Small intestine (tissue), 7 donors: ENCODE measurements at regions not wholly inside any gene's neighbourhood (a gene's known extent, or its start where the extent isn't known, plus 50 kb on each side); places are given as distances from the start of the nearest gene placed in this dataset.
"Not testable (repeated sequence)": the region's sequence is repeated elsewhere in the genome, so short reads cannot be mapped to it uniquely, and the experiment has no call there.

ENCODE experiments used
- DNase-seq, 2 donors: peaks; one replicate each; pipeline versions ENCODE4 v3.0.0 to v3.0.0-alpha.2; 2013
- FAIRE-seq: peaks from 2 replicates; lab custom pipeline; 2012; peaks lifted over from hg19 to GRCh38; lab: Jason Lieb, UNC
- H3K27ac ChIP-seq, 3 donors: one replicate each; pipeline ENCODE4 v1.5.1; 2013; ENCODE audit warnings: low read length in 2 of 3, mild to moderate bottlenecking in 2 of 3, control low read depth in 1 of 3, inconsistent platforms in 1 of 3, low read depth in 1 of 3, moderate library complexity in 1 of 3
- H3K27me3 ChIP-seq, 3 donors: one replicate each; pipeline ENCODE4 v1.6.1; 2013; ENCODE audit warnings: low read length in 3 of 3, inconsistent platforms in 1 of 3; ENCODE audit not compliant: control insufficient read depth in 3 of 3, insufficient read depth in 3 of 3
- H3K36me3 ChIP-seq, 3 donors: one replicate each; pipeline ENCODE4 v1.6.1; 2013; ENCODE audit warnings: low read length in 3 of 3, inconsistent platforms in 1 of 3, low read depth in 1 of 3, mild to moderate bottlenecking in 1 of 3, moderate library complexity in 1 of 3; ENCODE audit not compliant: control insufficient read depth in 3 of 3, insufficient read depth in 2 of 3
- H3K4me1 ChIP-seq, 3 donors: one replicate each; pipeline ENCODE4 v1.6.1; 2013; ENCODE audit warnings: low read length in 2 of 3, inconsistent platforms in 1 of 3, low read depth in 1 of 3, mild to moderate bottlenecking in 1 of 3, moderate library complexity in 1 of 3; ENCODE audit not compliant: control insufficient read depth in 3 of 3, insufficient read depth in 2 of 3
- H3K4me3 ChIP-seq, 3 donors: one replicate each; pipeline ENCODE4 v1.5.1; 2013; ENCODE audit warnings: low read length in 3 of 3, control low read depth in 1 of 3, inconsistent platforms in 1 of 3, low read depth in 1 of 3, mild to moderate bottlenecking in 1 of 3, moderate library complexity in 1 of 3
- H3K9me3 ChIP-seq, 2 donors: one replicate each; pipeline ENCODE4 v1.6.1; 2013; ENCODE audit warnings: low read depth in 1 of 2, low read length in 1 of 2; ENCODE audit not compliant: control insufficient read depth in 2 of 2, insufficient read depth in 1 of 2
- WGBS, 3 donors: extraction: QIAGEN DNeasy Blood & Tissue Kit; methylation state at CpG; one replicate each; pipeline ENCODE4 v1.1.7; 2013; 5-methylcytosine and 5-hydroxymethylcytosine counted together
- donor health status: healthy with polysubstance abuse.
- donor health status: control.
- donor health status: control.
- donor health status: Bipolar disorder and iron deficiency.
- donor health status: healthy.

DNA sequence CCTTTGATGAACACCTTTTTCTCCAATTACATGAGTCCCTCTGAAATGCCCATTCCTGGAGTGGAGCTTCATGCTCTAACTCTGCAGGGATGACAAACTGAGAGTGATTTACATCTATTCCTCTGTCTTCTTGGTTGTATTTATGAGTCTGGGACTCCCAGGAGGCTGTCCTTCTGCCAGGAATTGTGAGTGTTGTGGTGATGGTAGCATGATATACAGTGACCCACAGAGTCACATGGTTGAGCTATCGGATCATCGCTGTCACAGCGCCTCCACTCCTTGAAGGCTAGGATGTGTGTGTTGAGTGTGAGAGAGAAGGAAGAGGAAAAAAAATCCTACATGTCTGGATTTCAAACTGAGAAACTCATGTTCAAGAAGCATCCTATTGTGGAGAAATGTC lies 163.4 kb upstream of the CACNA1E start:
- H3K4me1 ChIP-seq = no peaks in the 10 kb centered on the region
- H3K27ac ChIP-seq = no peak overlapping the region
- H3K4me3 ChIP-seq = no peak overlapping the region
- FAIRE-seq (no peak), DNase-seq (no peak)
- H3K27me3 ChIP-seq = peaks cover 8 to 60% (median 23%) of the 10 kb centered on the region in 3 donors
- no peaks in the 10 kb centered on the region for H3K9me3 ChIP-seq
- 75 to 84% (median 80%) methylated on average over 3 of the region's 3 CpGs for WGBS, 3 donors
- H3K36me3 ChIP-seq = no peaks in the 10 kb centered on the region

DNA sequence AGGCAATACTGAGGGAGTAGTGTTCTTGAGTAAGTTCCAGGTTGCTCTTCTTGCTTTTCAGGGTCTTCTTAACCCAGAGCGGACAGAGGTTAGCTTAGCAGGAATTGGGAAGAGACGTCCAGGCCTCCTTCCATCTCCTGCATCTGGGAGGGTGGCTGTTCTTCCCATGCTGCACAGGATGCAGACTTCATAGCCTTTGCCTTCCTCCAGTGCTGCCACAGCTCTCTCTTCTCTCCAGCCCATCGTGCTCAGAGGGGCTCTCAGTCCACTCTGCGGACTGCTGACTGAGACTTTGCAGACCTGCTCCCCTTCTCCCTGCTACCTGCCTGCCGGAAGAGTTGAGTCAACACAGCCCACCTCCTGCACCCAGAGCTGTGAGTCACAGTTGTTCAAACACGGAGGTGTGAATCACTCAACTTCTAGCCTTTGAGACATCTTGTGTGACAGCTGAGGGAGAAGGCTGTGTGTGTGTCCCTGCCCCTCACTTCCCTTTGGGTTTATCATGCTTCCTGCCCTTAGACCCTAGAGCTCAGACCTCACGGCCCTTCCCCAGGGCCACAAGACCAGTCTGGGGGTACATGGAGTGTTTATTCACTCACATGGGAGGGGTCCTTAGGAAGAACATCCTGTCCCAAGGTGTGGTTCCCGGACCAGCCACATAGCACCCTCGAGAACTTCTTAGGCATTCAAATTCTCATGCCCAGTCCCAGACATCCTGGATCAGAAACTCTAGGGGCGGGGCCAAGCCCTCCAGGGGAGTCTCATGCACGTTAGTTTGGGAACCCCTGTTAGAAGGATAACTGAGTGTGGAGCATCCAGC lies 158.3 kb upstream of the CACNA1E start:
- FAIRE-seq = no peak
- 51 to 61% (median 56%) methylated on average over 11 of the region's 11 CpGs for WGBS, 3 donors

DNA sequence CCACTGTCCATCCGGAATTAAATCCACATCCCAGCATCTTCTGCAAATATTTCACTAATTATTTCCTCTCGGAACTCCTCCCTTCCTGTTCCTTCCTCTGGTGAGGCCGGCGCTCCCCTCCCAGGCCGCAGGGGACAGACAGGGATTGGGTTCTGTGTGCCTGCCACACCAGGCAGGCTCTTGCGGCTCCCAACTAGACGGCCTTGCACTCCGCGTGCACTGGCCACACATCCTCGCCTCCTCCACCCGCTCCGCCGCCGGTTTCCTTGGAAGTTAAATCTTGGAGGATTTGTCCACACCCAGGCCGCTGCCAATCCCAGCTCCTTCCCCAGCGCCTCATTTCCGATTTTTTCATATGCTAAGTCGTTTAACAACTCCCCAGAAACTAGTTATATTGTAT lies 157.6 kb upstream of the CACNA1E start:
- not testable (repeated sequence) for H3K9me3 ChIP-seq, H3K4me1 ChIP-seq, H3K36me3 ChIP-seq, DNase-seq, H3K4me3 ChIP-seq, FAIRE-seq, H3K27ac ChIP-seq
- peaks cover 0 to 11% (median 0%) of the 10 kb centered on the region in 3 donors for H3K27me3 ChIP-seq
- 75 to 84% (median 83%) methylated on average over 18 of the region's 18 CpGs for WGBS, 3 donors

More for the DNA sequence above, 158.3 kb upstream of the CACNA1E start:
- no peak overlapping the region for H3K27ac ChIP-seq
- H3K4me1 ChIP-seq = no peaks in the 10 kb centered on the region
- H3K36me3 ChIP-seq = no peaks in the 10 kb centered on the region
- DNase-seq = no peak
- H3K9me3 ChIP-seq = no peaks in the 10 kb centered on the region
- peaks cover 0 to 16% (median under 1%) of the 10 kb centered on the region in 3 donors for H3K27me3 ChIP-seq
- H3K4me3 ChIP-seq = no peak overlapping the region

DNA sequence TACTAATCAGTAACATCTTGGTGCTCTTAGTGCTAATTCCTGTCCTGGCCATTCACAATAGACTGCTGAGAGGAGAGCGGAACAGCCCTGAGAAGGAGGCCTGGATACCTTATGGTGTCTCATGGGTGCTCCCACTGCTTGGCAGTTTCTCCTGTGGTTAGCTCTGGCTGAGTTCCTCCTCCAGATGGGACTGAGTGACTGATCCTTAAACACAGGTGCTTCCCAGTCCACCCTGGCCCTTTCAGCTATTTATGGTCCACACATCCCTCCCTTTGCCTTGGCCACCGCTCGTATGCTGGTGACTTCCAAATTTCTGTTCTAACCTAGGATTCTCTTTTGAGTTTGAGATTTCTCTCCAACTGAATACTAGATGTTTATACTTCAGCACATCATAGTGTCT lies 157.0 kb upstream of the CACNA1E start:
- no peak for DNase-seq
- Histone ChIP-seq H3K36me3 (no peaks in the 10 kb centered on the region), H3K27ac (no peak overlapping the region), H3K9me3 (no peaks in the 10 kb centered on the region), H3K27me3 (peaks cover 0 to 11% (median 0%) of the 10 kb centered on the region in 3 donors), H3K4me3 (no peak overlapping the region), H3K4me1 (no peaks in the 10 kb centered on the region)
- 95 to 100% (median 95%) methylated on average over 3 of the region's 3 CpGs for WGBS, 3 donors
- FAIRE-seq = no peak

DNA sequence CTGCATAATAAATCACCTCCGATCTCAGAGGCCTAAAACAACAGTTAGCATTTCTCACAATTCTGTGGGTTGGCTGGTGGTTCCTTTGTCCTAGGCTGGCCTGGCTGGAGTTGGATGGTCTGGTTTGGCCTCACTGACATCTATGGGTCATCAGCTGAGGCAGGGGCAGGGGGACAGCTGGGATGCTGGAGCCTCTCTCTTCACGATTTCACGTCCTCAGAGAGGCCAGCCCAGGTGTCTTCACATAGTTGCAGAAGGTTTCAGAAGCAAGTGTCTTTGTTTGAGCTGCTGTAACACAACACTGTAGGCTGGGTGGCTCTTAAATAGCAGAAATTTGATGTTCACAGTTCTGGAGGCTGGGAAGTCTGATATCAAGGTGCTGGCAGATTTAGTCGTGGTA lies 155.5 kb upstream of the CACNA1E start:
- no peak overlapping the region for H3K4me3 ChIP-seq
- H3K4me1 ChIP-seq = no peaks in the 10 kb centered on the region
- H3K9me3 ChIP-seq = no peaks in the 10 kb centered on the region
- H3K27ac ChIP-seq = no peak overlapping the region
- no peak for DNase-seq
- H3K27me3 ChIP-seq = peaks cover 0 to 11% (median 0%) of the 10 kb centered on the region in 3 donors
- FAIRE-seq = no peak
- 77 to 87% (median 84%) methylated on average over 4 of the region's 4 CpGs for WGBS, 3 donors
- H3K36me3 ChIP-seq = no peaks in the 10 kb centered on the region

DNA sequence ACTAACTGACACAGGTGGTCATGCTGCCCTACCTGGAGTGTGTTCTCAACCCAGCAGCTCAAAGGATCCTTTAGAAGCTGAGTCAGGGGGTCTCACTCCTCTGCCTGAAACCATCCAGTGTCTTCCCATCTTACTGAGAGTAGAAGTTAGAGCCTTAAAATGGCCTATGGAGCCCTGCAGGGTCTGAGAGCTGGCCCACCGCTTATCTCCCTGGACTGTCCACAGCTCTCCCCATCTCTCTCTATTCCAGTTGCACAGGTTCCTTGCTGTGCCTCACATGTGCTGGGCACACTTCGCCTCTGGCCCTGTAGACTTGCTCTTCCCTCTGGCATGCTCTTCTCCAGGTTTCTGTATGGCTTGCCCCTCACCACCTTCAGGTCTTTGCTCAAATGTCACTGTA lies 148.6 kb upstream of the CACNA1E start:
- no peak for FAIRE-seq
- Histone ChIP-seq H3K36me3 (no peaks in the 10 kb centered on the region), H3K4me1 (no peaks in the 10 kb centered on the region), H3K4me3 (no peak overlapping the region), H3K27ac (no peak overlapping the region), H3K9me3 (peaks cover 0 to 4% of the 10 kb centered on the region in 2 donors), H3K27me3 (no peaks in the 10 kb centered on the region)
- WGBS, 3 donors = 86 to 89% (median 87%) methylated on average over 2 of the region's 2 CpGs
- no peak for DNase-seq

DNA sequence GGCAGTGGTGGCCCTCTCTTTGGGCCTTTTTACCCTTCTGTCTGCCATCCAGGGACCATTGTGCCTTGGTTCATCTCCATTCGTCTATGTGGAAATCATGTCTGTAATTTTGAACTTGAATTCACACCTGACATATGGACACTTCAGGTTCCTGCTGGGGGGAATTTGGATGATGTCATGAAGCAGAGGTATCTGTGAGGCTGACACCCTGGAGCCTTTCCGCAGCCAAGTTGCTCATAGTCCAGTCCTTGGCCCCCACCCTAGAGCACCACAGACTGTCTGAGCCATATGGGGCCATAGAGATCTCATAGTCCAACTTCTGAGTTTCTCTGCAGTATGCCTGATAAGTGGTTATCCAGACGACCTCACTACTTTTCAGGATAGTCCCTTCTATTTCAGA lies 147.7 kb upstream of the CACNA1E start:
- WGBS, 3 donors = 77 to 80% (median 80%) methylated on average over 3 of the region's 3 CpGs
- H3K27ac ChIP-seq = no peak overlapping the region
- no peak overlapping the region for H3K4me3 ChIP-seq
- H3K4me1 ChIP-seq = no peaks in the 10 kb centered on the region
- no peaks in the 10 kb centered on the region for H3K27me3 ChIP-seq
- H3K9me3 ChIP-seq = peaks cover 0 to 4% of the 10 kb centered on the region in 2 donors
- no peak for DNase-seq
- no peak for FAIRE-seq
- no peaks in the 10 kb centered on the region for H3K36me3 ChIP-seq

DNA sequence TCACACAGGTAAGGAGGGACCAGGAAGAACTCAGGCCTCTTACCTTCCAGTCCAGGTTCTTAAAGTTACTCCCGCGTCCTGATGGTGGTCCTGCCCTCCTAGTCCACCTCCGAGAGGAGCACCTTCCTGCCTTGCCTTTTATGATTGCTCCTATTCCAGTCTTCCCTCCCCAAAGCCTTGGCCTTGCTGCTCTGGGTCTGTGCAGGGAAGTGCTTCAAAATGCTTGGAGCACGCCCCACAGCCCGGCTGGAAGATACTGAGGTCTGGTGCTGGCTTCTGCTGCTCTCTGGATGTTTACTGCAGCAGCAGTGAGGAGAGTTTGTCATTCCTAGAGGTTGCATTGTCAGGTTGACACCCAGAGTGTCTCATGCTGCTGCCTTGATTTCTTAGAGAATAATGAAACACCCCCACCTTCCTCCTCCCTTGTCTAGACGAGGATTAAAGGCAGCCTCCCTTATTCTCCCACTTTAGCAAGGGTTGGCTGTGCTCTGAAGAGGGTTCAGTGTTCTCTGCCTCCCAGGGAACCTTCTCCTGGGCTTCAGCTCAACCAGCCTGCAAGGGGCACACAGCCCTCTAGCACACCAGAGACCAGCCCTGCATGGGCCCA lies 142.2 kb upstream of the CACNA1E start:
- Histone ChIP-seq H3K27me3 (no peaks in the 10 kb centered on the region), H3K9me3 (no peaks in the 10 kb centered on the region), H3K4me1 (no peaks in the 10 kb centered on the region), H3K4me3 (no peak overlapping the region), H3K36me3 (no peaks in the 10 kb centered on the region), H3K27ac (no peak overlapping the region)
- WGBS, 3 donors = 75 to 77% (median 77%) methylated on average over 6 of the region's 6 CpGs
- no peak for FAIRE-seq
- no peak for DNase-seq
